Activated T-cell treated with anti-CD3 and anti-CD28 coated beads, Interleukin-2, amount 50 U/mL, for 72 hours (primary cell): ENCODE measurements at regions not wholly inside any gene's neighbourhood (a gene's known extent, or its start where the extent isn't known, plus 50 kb on each side); places are given as distances from the start of the nearest gene placed in this dataset.
A peak's percentile ranks its signal among the peaks of the same experiment; 100 is the strongest.
"Not testable (repeated sequence)": the region's sequence is repeated elsewhere in the genome, so short reads cannot be mapped to it uniquely, and the experiment has no call there.

Source experiments
- ATAC-seq, 2 donors: fragments of 150-1000 bp; cut with Tn5 transposase; replicated peaks in 1 of 2; 2 replicates each; pipeline ENCODE4 v1.10.0; 2021; ENCODE audit warnings: moderate library complexity in 2 of 2, mild to moderate bottlenecking in 1 of 2
- DNase-seq, 2 donors: peaks; one replicate each; pipeline ENCODE4 v3.0.0; 2021 to 2022; ENCODE audit warnings: mixed read lengths in 1 of 2
- H3K27ac Mint-ChIP-seq: one replicate; pipeline ENCODE4 v1.8.0; 2022; ENCODE audit warnings: mild to moderate bottlenecking, moderate library complexity, mixed read lengths
- H3K27me3 Mint-ChIP-seq: one replicate; pipeline ENCODE4 v1.8.0; 2022; ENCODE audit warnings: low read depth, mixed read lengths
- H3K36me3 Mint-ChIP-seq, 2 donors: one replicate each; pipeline ENCODE4 v1.8.0; 2022; ENCODE audit warnings: mixed read lengths in 2 of 2, mild to moderate bottlenecking in 1 of 2; ENCODE audit not compliant: insufficient read depth in 2 of 2
- H3K4me1 Mint-ChIP-seq: one replicate; pipeline ENCODE4 v1.8.0; 2022; ENCODE audit warnings: low read depth, mixed read lengths
- H3K4me3 Mint-ChIP-seq, 2 donors: one replicate each; pipeline ENCODE4 v1.8.0; 2022; ENCODE audit warnings: mild to moderate bottlenecking in 2 of 2, mixed read lengths in 2 of 2, moderate library complexity in 2 of 2
- H3K9me3 Mint-ChIP-seq, 2 donors: one replicate each; pipeline ENCODE4 v1.8.0; 2022; ENCODE audit warnings: mixed read lengths in 2 of 2

DNA sequence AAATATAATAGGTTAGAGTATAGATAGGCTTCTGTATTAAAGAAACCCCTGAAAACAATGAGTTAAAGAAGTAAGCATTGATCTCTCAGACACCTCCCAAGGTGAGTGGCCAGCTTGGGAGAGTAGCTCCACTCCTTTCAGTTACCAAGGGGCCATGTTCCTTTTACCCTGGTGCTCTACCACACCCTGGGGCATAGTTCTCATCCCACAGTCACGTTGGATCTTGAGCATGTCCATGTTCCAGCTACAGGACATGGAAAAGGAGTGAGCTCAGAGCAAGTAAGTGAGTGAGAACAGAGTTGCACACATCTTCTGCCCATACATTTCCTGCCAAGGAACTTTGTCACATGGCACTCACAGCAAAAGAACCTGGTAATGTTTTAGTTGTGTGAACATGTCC is 325.9 kb upstream of the SLC39A10 start:
- H3K27ac Mint-ChIP-seq, result no peak overlapping the region
- H3K4me1 Mint-ChIP-seq, result no peaks in the 10 kb centered on the region
- H3K4me3 Mint-ChIP-seq, result no peak overlapping the region
- H3K27me3 Mint-ChIP-seq, result no peaks in the 10 kb centered on the region
- H3K9me3 Mint-ChIP-seq, result peaks cover 0 to 1% of the 10 kb centered on the region in 2 donors
- DNase-seq (no peak), ATAC-seq (no peak)
- H3K36me3 Mint-ChIP-seq, result peaks cover 0 to 5% of the 10 kb centered on the region in 2 donors

DNA sequence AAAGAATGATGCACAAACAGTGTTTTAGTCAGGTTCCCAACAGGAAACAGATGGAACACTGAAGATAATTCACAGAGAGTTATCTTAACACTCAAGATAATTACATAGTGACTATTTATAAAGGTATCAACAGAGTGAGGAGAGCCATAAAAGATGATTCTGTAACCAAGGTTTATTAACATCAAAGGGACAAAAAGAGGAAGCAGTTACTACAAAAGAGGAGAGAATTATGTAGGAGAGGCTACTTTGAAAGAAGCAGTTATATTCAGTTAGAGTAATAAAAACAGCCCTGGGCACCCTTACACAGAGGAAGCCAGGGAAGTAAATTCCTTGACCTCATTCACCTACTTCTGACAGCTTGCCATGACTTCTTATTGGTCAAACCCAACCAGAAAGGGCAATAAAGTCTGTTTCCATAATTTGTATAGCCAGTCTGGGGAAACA is 326.5 kb upstream of the SLC39A10 start:
- Mint-ChIP-seq H3K4me3 (no peak overlapping the region), H3K4me1 (no peaks in the 10 kb centered on the region), H3K9me3 (peaks cover 0 to 1% of the 10 kb centered on the region in 2 donors), H3K36me3 (peaks cover 0 to 5% of the 10 kb centered on the region in 2 donors), H3K27ac (no peak overlapping the region), H3K27me3 (no peaks in the 10 kb centered on the region)
- DNase-seq, result no peak
- ATAC-seq, result no peak

DNA sequence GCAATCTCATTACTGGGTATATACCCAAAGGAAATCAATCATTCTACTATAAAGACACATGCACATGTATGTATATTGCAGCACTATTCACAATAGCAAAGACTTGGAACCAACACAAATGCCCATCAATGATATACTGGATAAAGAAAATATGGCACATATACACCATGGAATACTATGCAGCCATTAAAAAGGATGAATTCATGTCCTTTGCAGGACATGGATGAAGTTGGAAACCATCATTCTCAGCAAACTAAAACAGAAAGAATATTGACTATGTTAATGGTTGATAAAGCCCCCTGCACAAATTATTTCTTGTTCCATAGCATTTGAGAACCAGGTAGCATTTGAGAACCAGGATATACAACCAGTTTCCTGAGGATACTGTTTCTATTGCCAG is 327.2 kb upstream of the SLC39A10 start:
- not testable (repeated sequence) for H3K36me3 Mint-ChIP-seq, H3K4me1 Mint-ChIP-seq, ATAC-seq, H3K9me3 Mint-ChIP-seq, DNase-seq, H3K4me3 Mint-ChIP-seq, H3K27me3 Mint-ChIP-seq, H3K27ac Mint-ChIP-seq

DNA sequence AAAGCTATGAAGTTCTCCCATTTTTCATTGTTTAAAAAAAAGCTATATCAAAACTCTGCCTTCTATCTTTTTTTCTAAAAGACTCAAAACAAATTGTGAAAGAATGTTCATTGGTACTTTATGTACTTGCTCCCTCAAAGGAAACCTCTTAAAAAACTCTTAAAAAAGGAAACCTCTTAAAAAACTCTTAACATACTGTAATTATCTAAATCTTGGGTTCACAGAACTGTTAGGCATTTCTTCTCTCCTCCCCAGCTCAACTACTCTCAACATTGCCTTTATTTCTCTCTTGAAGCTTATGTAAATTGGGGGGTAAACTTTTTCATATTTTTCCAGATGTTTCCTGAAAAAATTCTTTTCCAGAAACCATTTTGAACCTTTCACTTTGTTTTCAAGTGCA is 330.5 kb upstream of the SLC39A10 start:
- no peak overlapping the region for H3K4me3 Mint-ChIP-seq

DNA sequence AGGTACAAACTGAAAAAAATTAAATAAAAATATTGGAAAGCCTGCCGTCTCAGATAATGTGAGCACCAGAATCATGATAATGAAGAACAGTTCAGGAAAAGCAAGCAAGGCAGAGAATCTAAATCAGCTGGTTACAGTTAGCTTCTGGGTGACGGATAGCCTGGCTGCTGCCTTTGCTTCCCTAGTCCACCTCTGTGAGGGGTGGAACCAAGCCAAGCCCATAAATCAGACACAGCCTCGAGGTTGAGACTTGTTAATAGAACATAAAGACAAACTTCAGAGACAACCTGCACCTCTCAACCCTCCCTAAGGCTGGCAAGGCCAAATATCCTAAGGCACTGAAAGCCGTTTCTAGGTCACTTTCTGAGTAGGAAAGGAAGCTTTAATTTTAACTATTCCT is 334.7 kb upstream of the SLC39A10 start:
- Mint-ChIP-seq H3K4me3 (no peak overlapping the region), H3K27ac (no peak overlapping the region), H3K27me3 (no peaks in the 10 kb centered on the region), H3K36me3 (no peaks in the 10 kb centered on the region), H3K4me1 (peaks cover 6% of the 10 kb centered on the region), H3K9me3 (no peaks in the 10 kb centered on the region)
- ATAC-seq (no peak), DNase-seq (no peak)

More for the DNA sequence above, 330.5 kb upstream of the SLC39A10 start:
- Mint-ChIP-seq H3K27me3 (no peaks in the 10 kb centered on the region), H3K9me3 (peaks cover 0 to 1% of the 10 kb centered on the region in 2 donors), H3K27ac (no peak overlapping the region), H3K4me1 (no peaks in the 10 kb centered on the region), H3K36me3 (peaks cover 0 to 3% of the 10 kb centered on the region in 2 donors)
- ATAC-seq (no peak), DNase-seq (no peak)

DNA sequence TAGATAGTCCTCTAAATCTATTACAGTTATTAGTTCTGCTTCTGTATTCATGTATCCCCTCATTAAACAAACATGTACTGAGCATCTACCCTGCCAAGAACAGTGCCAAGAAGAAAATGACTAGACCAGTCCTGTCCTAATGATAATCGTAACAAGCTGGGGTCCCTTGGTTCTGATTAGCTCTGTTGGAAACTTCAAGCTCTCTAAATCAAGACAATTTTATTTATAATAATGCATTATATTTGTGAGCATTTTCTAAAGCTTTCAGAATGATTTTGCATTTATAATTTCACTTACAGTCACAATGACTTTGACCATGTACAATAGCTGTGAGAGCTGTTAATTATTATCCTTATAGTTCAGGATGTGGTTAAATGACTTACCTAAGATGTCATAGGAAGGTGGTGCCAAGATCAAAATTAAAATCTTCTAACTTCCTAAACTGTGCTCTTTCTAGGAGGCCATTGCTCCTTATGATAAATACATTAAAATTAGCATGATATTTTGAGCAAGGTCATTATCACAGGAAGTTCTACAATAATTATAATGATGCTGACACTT is 336.5 kb upstream of the SLC39A10 start:
- Mint-ChIP-seq H3K36me3 (no peaks in the 10 kb centered on the region), H3K4me3 (no peak overlapping the region), H3K4me1 (peaks cover 6% of the 10 kb centered on the region), H3K27me3 (no peaks in the 10 kb centered on the region), H3K9me3 (no peaks in the 10 kb centered on the region), H3K27ac (no peak overlapping the region)
- DNase-seq (no peak), ATAC-seq (no peak)

DNA sequence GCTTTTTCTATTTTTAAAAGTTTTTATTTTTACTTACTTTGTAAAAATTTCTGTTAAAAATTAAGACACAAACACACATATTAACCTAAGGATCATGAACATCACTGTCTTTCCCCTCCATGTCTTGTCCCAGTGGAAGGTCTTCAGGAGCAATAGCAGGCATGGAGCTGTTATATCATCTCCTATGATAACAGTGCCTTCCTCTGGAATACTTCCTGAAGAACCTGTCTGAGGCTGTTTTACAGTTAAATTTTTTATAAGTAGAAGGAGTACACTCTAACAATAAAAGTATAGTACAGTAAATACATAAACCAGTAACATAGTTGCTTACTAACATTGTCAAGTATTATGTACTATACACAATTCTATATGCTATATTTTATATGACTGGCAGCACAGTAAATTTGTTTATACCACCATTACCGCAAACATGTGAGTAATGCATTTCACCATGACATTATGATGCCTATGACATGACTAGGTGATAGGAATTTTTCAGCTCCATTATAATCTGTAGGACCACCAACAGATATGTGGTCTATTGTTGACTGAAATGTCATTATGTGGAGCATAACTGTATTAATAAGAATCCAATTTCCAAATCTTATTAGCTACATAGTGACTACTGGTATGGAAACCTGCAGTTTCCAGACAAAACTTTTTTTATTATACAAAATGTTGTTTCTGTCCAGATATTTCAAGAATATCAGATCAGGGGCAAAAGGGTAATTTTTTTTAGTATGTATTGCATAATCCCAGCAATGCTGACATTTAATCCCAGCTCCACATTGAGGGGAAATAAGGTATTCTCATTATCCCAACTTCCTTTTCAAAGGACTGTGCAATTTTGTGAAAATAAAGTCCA is 337.2 kb upstream of the SLC39A10 start:
- H3K4me1 Mint-ChIP-seq, result peaks cover 6% of the 10 kb centered on the region
- DNase-seq (no peak), ATAC-seq (no peak)
- H3K36me3 Mint-ChIP-seq, result no peaks in the 10 kb centered on the region
- H3K9me3 Mint-ChIP-seq, result no peaks in the 10 kb centered on the region
- no peak overlapping the region for H3K27ac Mint-ChIP-seq
- no peaks in the 10 kb centered on the region for H3K27me3 Mint-ChIP-seq
- H3K4me3 Mint-ChIP-seq, result no peak overlapping the region

DNA sequence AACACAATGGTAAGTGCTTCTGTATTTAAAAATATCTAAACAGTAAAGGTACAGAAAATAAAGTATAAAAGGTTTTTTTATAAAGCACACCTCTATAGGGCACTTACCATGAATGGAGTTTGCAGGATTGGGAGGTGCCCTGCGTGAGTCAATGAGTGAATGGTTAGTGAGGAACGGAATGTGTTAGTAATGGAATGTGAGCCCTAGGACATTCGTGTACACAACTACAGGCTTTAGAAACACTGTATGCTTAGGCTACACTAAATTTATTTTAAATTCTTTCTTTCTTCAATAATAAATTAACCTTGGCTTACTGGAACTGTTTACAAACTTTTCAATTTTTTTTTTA is 337.9 kb upstream of the SLC39A10 start:
- H3K4me1 Mint-ChIP-seq, result peaks cover 6% of the 10 kb centered on the region
- H3K27ac Mint-ChIP-seq, result no peak overlapping the region
- no peak overlapping the region for H3K4me3 Mint-ChIP-seq
- H3K36me3 Mint-ChIP-seq, result no peaks in the 10 kb centered on the region
- ATAC-seq (no peak), DNase-seq (no peak)
- no peaks in the 10 kb centered on the region for H3K9me3 Mint-ChIP-seq
- H3K27me3 Mint-ChIP-seq, result no peaks in the 10 kb centered on the region

DNA sequence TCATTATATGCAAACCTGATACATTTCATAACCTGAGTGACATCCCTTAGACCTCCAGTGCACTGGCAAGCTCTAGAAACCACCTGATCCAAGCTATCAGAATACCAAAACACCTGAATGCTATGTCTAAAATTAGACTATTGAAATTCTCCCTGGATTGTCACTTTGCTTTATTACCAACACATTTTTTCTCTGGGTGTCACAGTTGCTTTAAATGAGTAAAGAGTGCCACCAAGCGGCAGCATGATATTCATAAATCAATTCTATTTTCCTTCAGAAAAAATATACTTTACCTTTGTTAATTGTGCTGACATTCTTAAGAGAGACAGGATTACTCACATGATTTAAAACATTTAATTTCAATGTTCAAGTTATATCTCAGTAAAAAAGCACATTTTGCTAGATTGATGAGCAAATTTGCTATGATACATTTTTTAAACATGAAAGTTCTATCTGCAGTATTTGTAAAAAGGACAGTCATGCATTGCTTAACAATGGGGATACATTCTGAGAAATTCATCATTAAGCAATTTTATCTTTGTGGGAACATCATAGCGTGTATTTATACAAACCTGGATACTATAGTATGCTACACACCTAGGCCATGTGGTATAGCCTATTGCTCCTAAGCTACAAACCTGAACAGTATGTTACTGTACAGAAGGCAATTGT is 338.4 kb upstream of the SLC39A10 start:
- Mint-ChIP-seq H3K4me1 (peaks cover 6% of the 10 kb centered on the region), H3K9me3 (no peaks in the 10 kb centered on the region), H3K27me3 (no peaks in the 10 kb centered on the region), H3K4me3 (no peak overlapping the region), H3K36me3 (no peaks in the 10 kb centered on the region), H3K27ac (no peak overlapping the region)
- ATAC-seq, result no peak
- peak; percentile 38 for DNase-seq

DNA sequence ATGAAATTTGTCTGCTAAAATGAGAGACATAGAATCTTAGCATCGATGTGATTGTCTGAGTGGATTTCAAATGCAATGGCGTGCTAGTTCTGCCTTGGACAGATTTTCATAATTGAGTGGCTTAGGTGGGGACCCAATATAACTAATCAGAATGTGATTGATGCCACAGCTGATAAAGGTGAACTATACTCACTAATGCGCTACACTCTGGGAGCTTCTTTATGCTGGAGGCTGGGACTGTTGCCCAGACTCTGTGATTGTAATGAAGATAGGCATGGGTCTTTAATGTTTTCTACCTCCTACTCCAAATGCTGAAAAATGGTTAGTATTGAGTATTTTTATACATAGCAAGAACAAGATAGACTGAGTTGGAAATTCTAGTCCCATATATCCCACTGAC is 339.5 kb upstream of the SLC39A10 start:
- Mint-ChIP-seq H3K4me3 (no peak overlapping the region), H3K27ac (no peak overlapping the region), H3K36me3 (no peaks in the 10 kb centered on the region), H3K9me3 (no peaks in the 10 kb centered on the region), H3K4me1 (peaks cover 6% of the 10 kb centered on the region), H3K27me3 (no peaks in the 10 kb centered on the region)
- no peak for ATAC-seq
- DNase-seq, result no peak

DNA sequence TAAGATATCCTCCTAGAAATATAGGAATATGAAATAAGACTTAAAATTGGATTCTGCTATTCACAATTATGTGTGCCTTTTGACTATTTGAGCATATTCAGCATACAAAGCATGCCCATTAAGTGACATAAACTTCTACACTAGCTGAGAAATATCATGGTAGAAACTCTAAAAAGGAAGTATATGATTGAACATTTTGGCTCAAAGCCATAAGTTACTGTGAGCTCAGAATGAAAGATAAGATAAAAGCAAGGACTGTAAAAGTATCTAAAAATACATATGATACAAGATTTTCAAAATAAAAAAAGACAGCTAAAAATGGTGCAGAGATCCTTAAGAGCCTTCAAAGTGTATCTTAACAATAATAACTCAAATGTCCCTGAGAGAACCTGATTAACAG is 340.5 kb upstream of the SLC39A10 start:
- Mint-ChIP-seq H3K27ac (peak overlapping the region; percentile 65), H3K27me3 (no peaks in the 10 kb centered on the region), H3K36me3 (no peaks in the 10 kb centered on the region), H3K4me3 (no peak overlapping the region), H3K9me3 (no peaks in the 10 kb centered on the region), H3K4me1 (peaks cover 6% of the 10 kb centered on the region)
- no peak for DNase-seq
- no peak for ATAC-seq

DNA sequence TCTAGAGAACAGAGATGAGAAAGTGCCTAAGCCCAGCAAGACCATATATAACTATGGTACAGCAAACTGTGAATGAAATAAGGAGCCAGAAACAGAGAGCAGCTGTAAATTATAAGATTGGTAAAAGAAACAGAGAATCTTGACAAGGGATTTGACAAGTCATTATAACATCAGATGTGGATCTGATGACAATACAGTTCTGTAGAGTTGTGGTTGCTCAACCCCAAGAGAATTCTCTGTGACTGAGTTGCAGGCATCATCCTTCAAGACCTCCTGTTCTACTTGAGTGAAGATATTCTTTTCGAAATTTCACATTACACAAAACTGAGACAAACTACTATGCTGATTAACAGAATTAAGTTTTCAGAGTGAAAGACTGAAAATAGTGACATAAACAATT is 343.1 kb upstream of the SLC39A10 start:
- no peak for DNase-seq
- Mint-ChIP-seq H3K36me3 (no peaks in the 10 kb centered on the region), H3K4me3 (no peak overlapping the region), H3K4me1 (peaks cover 6% of the 10 kb centered on the region), H3K27ac (no peak overlapping the region), H3K9me3 (no peaks in the 10 kb centered on the region), H3K27me3 (no peaks in the 10 kb centered on the region)
- no peak for ATAC-seq

DNA sequence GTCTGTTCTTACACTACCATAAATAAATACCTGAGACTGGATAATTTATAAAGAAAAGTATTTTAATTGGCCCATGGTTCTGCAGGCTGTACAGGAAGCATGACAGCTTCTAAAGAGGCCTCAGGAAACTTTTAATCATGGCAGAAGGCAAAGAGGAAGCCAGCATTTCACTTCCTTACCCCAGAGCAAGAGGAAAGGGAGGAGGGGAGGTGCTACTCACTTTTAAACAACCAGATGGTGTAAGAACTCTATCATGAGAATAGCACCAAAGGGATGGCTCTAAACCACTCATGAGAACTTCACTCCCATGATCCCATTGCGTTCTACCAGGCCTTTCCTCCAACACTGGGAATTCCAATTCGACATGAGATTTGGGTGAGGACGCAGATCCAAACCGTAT is 344.4 kb upstream of the SLC39A10 start:
- Mint-ChIP-seq H3K4me3 (no peak overlapping the region), H3K9me3 (no peaks in the 10 kb centered on the region), H3K27ac (no peak overlapping the region), H3K4me1 (no peaks in the 10 kb centered on the region), H3K36me3 (no peaks in the 10 kb centered on the region), H3K27me3 (no peaks in the 10 kb centered on the region)
- no peak for DNase-seq
- ATAC-seq, result no peak
